ENCODE measurements at regions not wholly inside any gene's neighbourhood (a gene's known extent, or its start where the extent isn't known, plus 50 kb on each side); places are given as distances from the start of the nearest gene placed in this dataset.

- no peaks in the 10 kb centered on the region for H3K36me3 ChIP-seq (ENCODE audit: insufficient read depth)
- no peaks in the 10 kb centered on the region for H3K27me3 ChIP-seq (ENCODE audit: insufficient read depth, low read depth)
- H3K79me2 ChIP-seq (ENCODE audit: insufficient read depth, low read depth): no peaks in the 10 kb centered on the region
- no peak overlapping the region for H2AFZ ChIP-seq (ENCODE audit: low read depth)
- no peak for TF ChIP-seq CTCF (conservative IDR thresholded peaks at IDR 0.05; ENCODE audit: low read depth, low read length)
- no peak overlapping the region for H3K9ac ChIP-seq
- no peaks in the 10 kb centered on the region for H3K4me1 ChIP-seq (ENCODE audit: low read depth, poor library complexity, severe bottlenecking)
- no peak overlapping the region for H3K4me2 ChIP-seq
- no peak overlapping the region for H3K4me3 ChIP-seq (IDR thresholded peaks at IDR 0.05; ENCODE audit: insufficient read depth, low read depth, low read length)
- H4K20me1 ChIP-seq (ENCODE audit: insufficient read depth): no peaks in the 10 kb centered on the region
- no peak overlapping the region for H3K27ac ChIP-seq
These were observed 533.4 kb downstream of the CSNK1G3 start for GRCh38 chr5:124045412-124045811.

GRCh38 chr5:124044613-124045012 is 532.6 kb downstream of the CSNK1G3 start:
- H3K9ac ChIP-seq: no peak overlapping the region
- no peaks in the 10 kb centered on the region for H3K79me2 ChIP-seq (ENCODE audit: insufficient read depth, low read depth)
- no peaks in the 10 kb centered on the region for H3K27me3 ChIP-seq (ENCODE audit: insufficient read depth, low read depth)
- no peaks in the 10 kb centered on the region for H3K4me1 ChIP-seq (ENCODE audit: low read depth, poor library complexity, severe bottlenecking)
- no peak for TF ChIP-seq CTCF (conservative IDR thresholded peaks at IDR 0.05; ENCODE audit: low read depth, low read length)
- no peak overlapping the region for H2AFZ ChIP-seq (ENCODE audit: low read depth)
- no peak overlapping the region for H3K4me3 ChIP-seq (IDR thresholded peaks at IDR 0.05; ENCODE audit: insufficient read depth, low read depth, low read length)
- H4K20me1 ChIP-seq (ENCODE audit: insufficient read depth): no peaks in the 10 kb centered on the region
- no peaks in the 10 kb centered on the region for H3K36me3 ChIP-seq (ENCODE audit: insufficient read depth)
- H3K27ac ChIP-seq: no peak overlapping the region
- no peak overlapping the region for H3K4me2 ChIP-seq

- Histone ChIP-seq H3K27ac (no peak overlapping the region), H3K36me3 (ENCODE audit: insufficient read depth) (no peaks in the 10 kb centered on the region), H2AFZ (ENCODE audit: low read depth) (no peak overlapping the region), H3K4me1 (ENCODE audit: low read depth, poor library complexity, severe bottlenecking) (no peaks in the 10 kb centered on the region), H3K4me3 (IDR thresholded peaks at IDR 0.05; ENCODE audit: insufficient read depth, low read depth, low read length) (no peak overlapping the region), H3K79me2 (ENCODE audit: insufficient read depth, low read depth) (no peaks in the 10 kb centered on the region), H3K4me2 (no peak overlapping the region), H3K9ac (no peak overlapping the region), H4K20me1 (ENCODE audit: insufficient read depth) (no peaks in the 10 kb centered on the region), H3K27me3 (ENCODE audit: insufficient read depth, low read depth) (no peaks in the 10 kb centered on the region)
- no peak for TF ChIP-seq CTCF (conservative IDR thresholded peaks at IDR 0.05; ENCODE audit: low read depth, low read length)
These were observed 531.5 kb downstream of the CSNK1G3 start for GRCh38 chr5:124043456-124043855.

- no peak for TF ChIP-seq CTCF (conservative IDR thresholded peaks at IDR 0.05; ENCODE audit: low read depth, low read length)
- H2AFZ ChIP-seq (ENCODE audit: low read depth): no peak overlapping the region
- H3K27ac ChIP-seq: no peak overlapping the region
These were observed 528.8 kb downstream of the CSNK1G3 start for GRCh38 chr5:124040799-124041198.

More at GRCh38 chr5:124040799-124041198, 528.8 kb downstream of the CSNK1G3 start:
- Histone ChIP-seq H3K4me1 (ENCODE audit: low read depth, poor library complexity, severe bottlenecking) (no peaks in the 10 kb centered on the region), H3K27me3 (ENCODE audit: insufficient read depth, low read depth) (no peaks in the 10 kb centered on the region), H3K4me3 (IDR thresholded peaks at IDR 0.05; ENCODE audit: insufficient read depth, low read depth, low read length) (no peak overlapping the region), H3K9ac (no peak overlapping the region), H3K79me2 (ENCODE audit: insufficient read depth, low read depth) (no peaks in the 10 kb centered on the region), H4K20me1 (ENCODE audit: insufficient read depth) (no peaks in the 10 kb centered on the region), H3K36me3 (ENCODE audit: insufficient read depth) (no peaks in the 10 kb centered on the region), H3K4me2 (no peak overlapping the region)
